ENCODE measurements at regions not wholly inside any gene's neighbourhood (a gene's known extent, or its start where the extent isn't known, plus 50 kb on each side); places are given as distances from the start of the nearest gene placed in this dataset.

- TF ChIP-seq CTCF (IDR thresholded peaks at IDR 0.05) (no peak), POLR2A (IDR thresholded peaks at IDR 0.05) (no peak)
Measured at GRCh38 chr1:96357141-96357765, 364.3 kb upstream of the PTBP2 start.
